K562 (cell line): ENCODE measurements at regions not wholly inside any gene's neighbourhood (a gene's known extent, or its start where the extent isn't known, plus 50 kb on each side); places are given as distances from the start of the nearest gene placed in this dataset.

Experiments used
- ADNP ChIP-seq: fragments of 200-800 bp; sonication (Bioruptor generic); IDR thresholded peaks from 2 replicates; pipeline ENCODE4 v1.6.1; 2016; ENCODE audit warnings: missing genetic modification characterization, missing compliant biosample characterization
- CEBPB ChIP-seq: fragments of 450-650 bp; IDR thresholded peaks from 2 replicates; pipeline ENCODE4 v1.6.1; 2016; ENCODE audit warnings: missing genetic modification characterization, missing compliant biosample characterization
- COPS2 ChIP-seq: fragments of 450-650 bp; conservative IDR thresholded peaks from 2 replicates; pipeline ENCODE4 v1.6.1; 2016; ENCODE audit warnings: mild to moderate bottlenecking, moderate library complexity
- EP300 ChIP-seq: IDR thresholded peaks from 2 replicates; pipeline ENCODE4 v1.6.1; 2012; ENCODE audit warnings: low read length, improper control_type of control experiment
- HDAC2 ChIP-seq: fragments of 450-650 bp; IDR thresholded peaks from 2 replicates; pipeline ENCODE4 v1.6.1; 2016; ENCODE audit warnings: mild to moderate bottlenecking
- HDAC8 ChIP-seq: fragments of 450-650 bp; IDR thresholded peaks from 2 replicates; pipeline ENCODE4 v1.6.1; 2016; ENCODE audit warnings: mild to moderate bottlenecking, missing genetic modification characterization, moderate library complexity, missing compliant biosample characterization
- HNRNPLL ChIP-seq: fragments of 200-400 bp; formaldehyde crosslinking; IDR thresholded peaks from 2 replicates; pipeline ENCODE4 v1.6.1; 2017; ENCODE audit warnings: low read length, low read depth, mild to moderate bottlenecking; ENCODE audit not compliant: poor library complexity, severe bottlenecking
- JUN ChIP-seq, 2 experiments: sonication (generic) in 1 of 2; formaldehyde crosslinking in 1 of 2; IDR thresholded peaks; 2 replicates each; pipeline versions ENCODE4 v1.6.1 to v1.8.0; 2012 to 2022; ENCODE audit warnings: borderline replicate concordance in 2 of 2, mild to moderate bottlenecking in 2 of 2, improper control_type of control experiment in 1 of 2, low read depth in 1 of 2, low read length in 1 of 2, missing genetic modification reagents in 1 of 2
- JUND ChIP-seq, 2 experiments: IDR thresholded peaks; 2 replicates in 1 of 2; 3 replicates in 1 of 2; pipeline ENCODE4 v1.6.1; 2011; ENCODE audit warnings: borderline replicate concordance in 2 of 2, low read depth in 2 of 2, low read length in 2 of 2, improper control_type of control experiment in 1 of 2, missing biosample characterization in 1 of 2, missing genetic modification characterization in 1 of 2, missing genetic modification reagents in 1 of 2
- KDM1A ChIP-seq, 2 experiments: fragments of 450-650 bp; IDR thresholded peaks; 2 replicates each; pipeline ENCODE4 v1.6.1; 2016; ENCODE audit warnings: mild to moderate bottlenecking in 2 of 2
- MCM3 ChIP-seq: fragments of 450-650 bp; IDR thresholded peaks from 2 replicates; pipeline ENCODE4 v1.6.1; 2016
- NFXL1 ChIP-seq: fragments of 450-650 bp; formaldehyde crosslinking; IDR thresholded peaks from 2 replicates; pipeline ENCODE4 v1.4.0; 2021; ENCODE audit warnings: mild to moderate bottlenecking
- POLR2H ChIP-seq: IDR thresholded peaks from 2 replicates; pipeline ENCODE4 v1.6.1; 2016; ENCODE audit warnings: missing genetic modification characterization, low read depth, mild to moderate bottlenecking, control low read depth, missing compliant biosample characterization, moderate library complexity
- SIN3B ChIP-seq: fragments of 450-650 bp; IDR thresholded peaks from 2 replicates; pipeline ENCODE4 v1.6.1; 2017; ENCODE audit warnings: low read depth, mild to moderate bottlenecking, moderate library complexity
- SOX6 ChIP-seq: fragments of 450-650 bp; IDR thresholded peaks from 2 replicates; pipeline ENCODE4 v1.6.1; 2014; ENCODE audit warnings: mild to moderate bottlenecking
- ZNF253 ChIP-seq: fragments of 250-450 bp; sonication (Bioruptor Pico); conservative IDR thresholded peaks from 2 replicates; pipeline ENCODE4 v1.6.1; 2021; ENCODE audit warnings: mild to moderate bottlenecking
- TF ChIP-seq, protein P1 (sequence below): sonication (generic); formaldehyde crosslinking; IDR thresholded peaks from 2 replicates; pipeline ENCODE4 v1.9.0; 2022; ENCODE audit warnings: mild to moderate bottlenecking, missing genetic modification reagents
- TF ChIP-seq, protein P2 (sequence below): conservative IDR thresholded peaks from 2 replicates; pipeline ENCODE4 v1.6.1; 2011; ENCODE audit warnings: low read depth, mild to moderate bottlenecking, low read length; ENCODE audit not compliant: control insufficient read depth
- TF ChIP-seq, protein P3 (sequence below): sonication (generic); formaldehyde crosslinking; IDR thresholded peaks from 2 replicates; pipeline ENCODE4 v1.8.0; 2022; ENCODE audit warnings: missing genetic modification reagents, mild to moderate bottlenecking, borderline replicate concordance
- TF ChIP-seq, protein P4 (sequence below): fragments of 250-450 bp; sonication (Bioruptor Pico); IDR thresholded peaks from 2 replicates; pipeline ENCODE4 v1.4.0; 2020; ENCODE audit warnings: mild to moderate bottlenecking
- TF ChIP-seq, protein P5 (sequence below): IDR thresholded peaks from 2 replicates; pipeline ENCODE4 v1.6.1; 2016; ENCODE audit warnings: missing genetic modification characterization, missing compliant biosample characterization
- TF ChIP-seq, protein P6 (sequence below): fragments of 250-450 bp; sonication (Bioruptor Pico); IDR thresholded peaks from 2 replicates; pipeline ENCODE4 v1.4.0; 2020

DNA sequence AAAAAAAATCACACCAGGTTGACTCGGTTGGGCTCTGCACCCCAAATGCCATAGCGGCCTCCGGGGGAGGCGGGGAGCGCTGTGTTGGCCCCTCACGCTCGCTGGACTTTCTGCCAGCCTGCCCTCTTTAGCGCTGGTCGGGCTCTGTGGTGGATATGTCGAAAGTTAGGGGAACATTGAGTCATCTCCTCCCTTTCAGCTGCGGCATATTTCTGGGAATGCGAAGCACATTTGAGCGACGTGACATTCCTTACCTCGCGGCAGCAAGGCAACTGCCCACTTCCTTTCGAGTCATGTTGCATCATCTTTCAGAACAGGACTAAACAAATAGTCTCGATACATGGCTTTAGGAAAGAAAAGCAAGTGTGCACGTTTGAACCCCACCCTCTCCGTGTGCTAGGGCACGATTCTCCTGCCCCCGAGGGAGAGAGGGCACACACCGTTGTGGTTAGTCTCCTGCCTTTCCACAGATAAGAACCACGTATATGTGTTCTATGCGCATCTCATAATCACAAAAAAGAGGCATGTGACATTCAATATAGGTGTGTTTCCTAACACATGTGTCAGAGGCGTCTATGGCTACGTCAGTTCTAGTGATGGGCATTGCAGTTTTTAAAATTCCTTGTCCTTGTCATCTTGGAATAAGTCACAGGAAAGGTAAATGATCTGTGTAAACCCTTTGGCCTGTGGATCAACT is 105.9 kb upstream of the SLC45A1 start (continued):
- TF ChIP-seq HNRNPLL (peak; percentile 17), ADNP (tag) (no peak), SOX6 (peak; percentile 79; the same call in 1 of the 2 replicates), JUN (IDR thresholded peaks at IDR 0.05; ENCODE audit: borderline replicate concordance, low read depth, low read length) (peak; percentile 85), JUN (CRISPR knock-in tag; IDR thresholded peaks at IDR 0.05; ENCODE audit: borderline replicate concordance) (no peak), POLR2H (tag) (no peak), EP300 (peak; percentile 76), JUND (IDR thresholded peaks at IDR 0.05; ENCODE audit: borderline replicate concordance, low read depth, low read length) (peak; percentile 92), JUND (tag; IDR thresholded peaks at IDR 0.05; ENCODE audit: borderline replicate concordance, low read depth, low read length) (peak; percentile 79; the same call in 1 of the 3 replicates), KDM1A (IDR thresholded peaks at IDR 0.05) (no peak), COPS2 (no peak), NFXL1 (no peak), CEBPB (tag) (peak; percentile 92), HDAC2 (peak; percentile 29; the same call in 1 of the 2 replicates), ZNF253 (CRISPR knock-in tag) (no peak), MCM3 (no peak), SIN3B (no peak), HDAC8 (no peak)
- TF ChIP-seq, protein P1, sequence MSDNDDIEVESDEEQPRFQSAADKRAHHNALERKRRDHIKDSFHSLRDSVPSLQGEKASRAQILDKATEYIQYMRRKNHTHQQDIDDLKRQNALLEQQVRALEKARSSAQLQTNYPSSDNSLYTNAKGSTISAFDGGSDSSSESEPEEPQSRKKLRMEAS (CRISPR knock-in tag) = no peak
- TF ChIP-seq, protein P2, sequence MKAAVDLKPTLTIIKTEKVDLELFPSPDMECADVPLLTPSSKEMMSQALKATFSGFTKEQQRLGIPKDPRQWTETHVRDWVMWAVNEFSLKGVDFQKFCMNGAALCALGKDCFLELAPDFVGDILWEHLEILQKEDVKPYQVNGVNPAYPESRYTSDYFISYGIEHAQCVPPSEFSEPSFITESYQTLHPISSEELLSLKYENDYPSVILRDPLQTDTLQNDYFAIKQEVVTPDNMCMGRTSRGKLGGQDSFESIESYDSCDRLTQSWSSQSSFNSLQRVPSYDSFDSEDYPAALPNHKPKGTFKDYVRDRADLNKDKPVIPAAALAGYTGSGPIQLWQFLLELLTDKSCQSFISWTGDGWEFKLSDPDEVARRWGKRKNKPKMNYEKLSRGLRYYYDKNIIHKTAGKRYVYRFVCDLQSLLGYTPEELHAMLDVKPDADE = no peak
- TF ChIP-seq, protein P3, sequence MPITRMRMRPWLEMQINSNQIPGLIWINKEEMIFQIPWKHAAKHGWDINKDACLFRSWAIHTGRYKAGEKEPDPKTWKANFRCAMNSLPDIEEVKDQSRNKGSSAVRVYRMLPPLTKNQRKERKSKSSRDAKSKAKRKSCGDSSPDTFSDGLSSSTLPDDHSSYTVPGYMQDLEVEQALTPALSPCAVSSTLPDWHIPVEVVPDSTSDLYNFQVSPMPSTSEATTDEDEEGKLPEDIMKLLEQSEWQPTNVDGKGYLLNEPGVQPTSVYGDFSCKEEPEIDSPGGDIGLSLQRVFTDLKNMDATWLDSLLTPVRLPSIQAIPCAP (CRISPR knock-in tag) = no peak
- TF ChIP-seq, protein P4, sequence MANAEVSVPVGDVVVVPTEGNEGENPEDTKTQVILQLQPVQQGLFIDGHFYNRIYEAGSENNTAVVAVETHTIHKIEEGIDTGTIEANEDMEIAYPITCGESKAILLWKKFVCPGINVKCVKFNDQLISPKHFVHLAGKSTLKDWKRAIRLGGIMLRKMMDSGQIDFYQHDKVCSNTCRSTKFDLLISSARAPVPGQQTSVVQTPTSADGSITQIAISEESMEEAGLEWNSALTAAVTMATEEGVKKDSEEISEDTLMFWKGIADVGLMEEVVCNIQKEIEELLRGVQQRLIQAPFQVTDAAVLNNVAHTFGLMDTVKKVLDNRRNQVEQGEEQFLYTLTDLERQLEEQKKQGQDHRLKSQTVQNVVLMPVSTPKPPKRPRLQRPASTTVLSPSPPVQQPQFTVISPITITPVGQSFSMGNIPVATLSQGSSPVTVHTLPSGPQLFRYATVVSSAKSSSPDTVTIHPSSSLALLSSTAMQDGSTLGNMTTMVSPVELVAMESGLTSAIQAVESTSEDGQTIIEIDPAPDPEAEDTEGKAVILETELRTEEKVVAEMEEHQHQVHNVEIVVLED (CRISPR knock-in tag) = no peak
- TF ChIP-seq, protein P5, sequence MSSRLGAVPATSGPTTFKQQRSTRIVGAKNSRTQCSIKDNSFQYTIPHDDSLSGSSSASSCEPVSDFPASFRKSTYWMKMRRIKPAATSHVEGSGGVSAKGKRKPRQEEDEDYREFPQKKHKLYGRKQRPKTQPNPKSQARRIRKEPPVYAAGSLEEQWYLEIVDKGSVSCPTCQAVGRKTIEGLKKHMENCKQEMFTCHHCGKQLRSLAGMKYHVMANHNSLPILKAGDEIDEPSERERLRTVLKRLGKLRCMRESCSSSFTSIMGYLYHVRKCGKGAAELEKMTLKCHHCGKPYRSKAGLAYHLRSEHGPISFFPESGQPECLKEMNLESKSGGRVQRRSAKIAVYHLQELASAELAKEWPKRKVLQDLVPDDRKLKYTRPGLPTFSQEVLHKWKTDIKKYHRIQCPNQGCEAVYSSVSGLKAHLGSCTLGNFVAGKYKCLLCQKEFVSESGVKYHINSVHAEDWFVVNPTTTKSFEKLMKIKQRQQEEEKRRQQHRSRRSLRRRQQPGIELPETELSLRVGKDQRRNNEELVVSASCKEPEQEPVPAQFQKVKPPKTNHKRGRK (tag) = no peak
- TF ChIP-seq, protein P6, sequence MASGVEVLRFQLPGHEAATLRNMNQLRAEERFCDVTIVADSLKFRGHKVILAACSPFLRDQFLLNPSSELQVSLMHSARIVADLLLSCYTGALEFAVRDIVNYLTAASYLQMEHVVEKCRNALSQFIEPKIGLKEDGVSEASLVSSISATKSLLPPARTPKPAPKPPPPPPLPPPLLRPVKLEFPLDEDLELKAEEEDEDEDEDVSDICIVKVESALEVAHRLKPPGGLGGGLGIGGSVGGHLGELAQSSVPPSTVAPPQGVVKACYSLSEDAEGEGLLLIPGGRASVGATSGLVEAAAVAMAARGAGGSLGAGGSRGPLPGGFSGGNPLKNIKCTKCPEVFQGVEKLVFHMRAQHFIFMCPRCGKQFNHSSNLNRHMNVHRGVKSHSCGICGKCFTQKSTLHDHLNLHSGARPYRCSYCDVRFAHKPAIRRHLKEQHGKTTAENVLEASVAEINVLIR (CRISPR knock-in tag) = no peak
